ENCODE measurements at regions not wholly inside any gene's neighbourhood (a gene's known extent, or its start where the extent isn't known, plus 50 kb on each side); places are given as distances from the start of the nearest gene placed in this dataset.
A peak's percentile ranks its signal among the peaks of the same experiment; 100 is the strongest.
"Not testable (repeated sequence)": the region's sequence is repeated elsewhere in the genome, so short reads cannot be mapped to it uniquely, and the experiment has no call there.

DNA sequence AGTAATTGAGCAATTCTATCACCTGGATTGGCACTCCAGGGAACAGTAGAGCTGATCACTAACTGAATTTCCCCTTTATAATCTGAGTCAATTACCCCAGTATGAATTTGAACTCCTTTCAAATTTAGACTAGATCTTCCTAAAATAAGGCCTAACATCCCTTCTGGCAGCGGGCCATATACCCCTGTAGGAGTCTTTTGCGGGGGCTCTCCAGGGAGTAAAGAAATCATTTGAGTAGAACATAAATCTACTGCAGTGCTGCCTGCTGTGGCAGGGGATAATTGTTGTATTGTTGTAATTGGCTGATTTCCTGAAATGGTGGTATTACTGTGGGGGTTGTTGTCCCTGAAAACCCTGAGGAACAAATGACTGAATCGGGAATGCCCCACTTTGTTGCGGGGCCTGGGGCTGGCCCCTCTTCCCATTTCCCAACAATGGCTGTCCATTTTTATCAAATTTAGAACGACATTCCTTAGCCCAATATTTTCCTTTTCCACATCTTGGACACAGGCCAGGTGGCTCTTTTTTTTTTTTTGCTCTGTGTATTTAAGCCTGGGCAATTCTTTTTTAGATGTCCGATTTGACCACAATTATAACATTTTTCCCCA is 217.4 kb downstream of the ADRA2C start:
- H3K27ac ChIP-seq (ENCODE audit: extremely low read depth, low read depth, low read length); CTCF ChIA-PET (ENCODE audit: low intra/inter-chr PET ratio); H3K4me2 ChIP-seq (ENCODE audit: insufficient read depth, low read length); FAIRE-seq; H3K36me3 ChIP-seq (ENCODE audit: control insufficient read depth, insufficient read depth, low read length); BruUV-seq (replicated peaks); in situ Hi-C loops (cut with MboI); H3K27me3 ChIP-seq (ENCODE audit: control insufficient read depth in 2 of 2, insufficient read depth in 2 of 2, low read length in 2 of 2); DNase-seq (ENCODE audit: extremely low read depth in 1 of 4, low spot score in 3 of 4); H3K9me3 ChIP-seq (replicated peaks; ENCODE audit: control insufficient read depth, insufficient read depth, low read depth, low read length); H3K9ac ChIP-seq (ENCODE audit: insufficient read depth in 1 of 2, low read depth in 2 of 2, low read length in 2 of 2); H3K79me2 ChIP-seq (ENCODE audit: control insufficient read depth, insufficient read depth, low read length); H3K4me1 ChIP-seq (replicated peaks in 1 of 2; ENCODE audit: control insufficient read depth in 2 of 2, insufficient read depth in 2 of 2, low read length in 2 of 2); H3K4me3 ChIP-seq; POLR2A ChIA-PET; H3K9me1 ChIP-seq (ENCODE audit: control insufficient read depth, insufficient read depth, low read length); ATAC-seq; H2AFZ ChIP-seq (ENCODE audit: low read depth, low read length); H4K20me1 ChIP-seq (replicated peaks; ENCODE audit: control insufficient read depth, insufficient read depth, low read length): not testable (repeated sequence)
- WGBS (ENCODE audit: insufficient coverage, low coverage, missing lambda C conversion rate) = 0% methylated on average over 5 of the region's 6 CpGs
- intact Hi-C loops (cut with micrococcal nuclease) = loop anchor here (10.0 kb wide), 1 partner anchor 111 kb away; no protein-coding TSS in a partner anchor

DNA sequence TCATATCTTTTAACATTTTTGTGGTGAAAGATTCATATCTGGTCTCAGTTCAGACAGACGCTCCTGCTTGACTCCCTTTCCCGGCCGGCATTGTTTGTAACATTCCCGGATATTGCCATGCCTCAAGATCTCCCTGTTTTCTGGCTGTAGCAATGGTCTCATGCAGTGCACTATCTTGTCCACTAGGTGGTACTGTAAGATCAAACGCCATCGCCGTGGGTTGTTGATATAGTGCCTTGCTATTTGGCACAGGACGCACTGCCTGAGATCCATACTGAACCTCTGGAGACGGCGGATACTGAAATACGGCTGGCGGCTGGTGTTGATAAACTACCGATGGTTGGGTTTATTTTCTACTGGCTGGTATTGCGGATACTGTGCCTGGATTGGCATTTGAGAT is 218.6 kb downstream of the ADRA2C start:
- H3K36me3 ChIP-seq (ENCODE audit: control insufficient read depth, insufficient read depth, low read length); POLR2A ChIA-PET; H4K20me1 ChIP-seq (replicated peaks; ENCODE audit: control insufficient read depth, insufficient read depth, low read length); H2AFZ ChIP-seq (ENCODE audit: low read depth, low read length); in situ Hi-C loops (cut with MboI); H3K27me3 ChIP-seq (ENCODE audit: control insufficient read depth in 2 of 2, insufficient read depth in 2 of 2, low read length in 2 of 2); H3K79me2 ChIP-seq (ENCODE audit: control insufficient read depth, insufficient read depth, low read length); H3K9me3 ChIP-seq (replicated peaks; ENCODE audit: control insufficient read depth, insufficient read depth, low read depth, low read length); H3K9me1 ChIP-seq (ENCODE audit: control insufficient read depth, insufficient read depth, low read length); DNase-seq (ENCODE audit: extremely low read depth in 1 of 4, low spot score in 3 of 4); H3K9ac ChIP-seq (ENCODE audit: insufficient read depth in 1 of 2, low read depth in 2 of 2, low read length in 2 of 2); ATAC-seq; H3K4me3 ChIP-seq; H3K4me2 ChIP-seq (ENCODE audit: insufficient read depth, low read length); H3K4me1 ChIP-seq (replicated peaks in 1 of 2; ENCODE audit: control insufficient read depth in 2 of 2, insufficient read depth in 2 of 2, low read length in 2 of 2); BruUV-seq (replicated peaks); H3K27ac ChIP-seq (ENCODE audit: extremely low read depth, low read depth, low read length); CTCF ChIA-PET (ENCODE audit: low intra/inter-chr PET ratio): not testable (repeated sequence)
- intact Hi-C loops (cut with micrococcal nuclease) = loop anchor here (10.0 kb wide), 1 partner anchor 110 kb away; no protein-coding TSS in a partner anchor
- 2% methylated on average over 10 of the region's 14 CpGs for WGBS (ENCODE audit: insufficient coverage, low coverage, missing lambda C conversion rate)
- FAIRE-seq = peak; percentile 6

Data from K562 (cell line).